GM12892 (cell line): ENCODE measurements at regions not wholly inside any gene's neighbourhood (a gene's known extent, or its start where the extent isn't known, plus 50 kb on each side); places are given as distances from the start of the nearest gene placed in this dataset.

Source experiments
- POLR2A ChIP-seq: IDR thresholded peaks from 2 replicates; pipeline ENCODE4 v1.6.1; 2011; ENCODE audit warnings: low read depth, low read length, control low read depth
- POLR2AphosphoS5 ChIP-seq: IDR thresholded peaks from 2 replicates; pipeline ENCODE4 v1.6.1; 2011; ENCODE audit warnings: low read depth, low read length, control low read depth

GRCh38 chr4:125368671-125369081 is 53.9 kb downstream of the FAT4 start:
- TF ChIP-seq POLR2A = no peak
- no peak for TF ChIP-seq POLR2AphosphoS5
